ENCODE measurements at regions not wholly inside any gene's neighbourhood (a gene's known extent, or its start where the extent isn't known, plus 50 kb on each side); places are given as distances from the start of the nearest gene placed in this dataset.
A peak's percentile ranks its signal among the peaks of the same experiment; 100 is the strongest.
"Not testable (repeated sequence)": the region's sequence is repeated elsewhere in the genome, so short reads cannot be mapped to it uniquely, and the experiment has no call there.

DNA sequence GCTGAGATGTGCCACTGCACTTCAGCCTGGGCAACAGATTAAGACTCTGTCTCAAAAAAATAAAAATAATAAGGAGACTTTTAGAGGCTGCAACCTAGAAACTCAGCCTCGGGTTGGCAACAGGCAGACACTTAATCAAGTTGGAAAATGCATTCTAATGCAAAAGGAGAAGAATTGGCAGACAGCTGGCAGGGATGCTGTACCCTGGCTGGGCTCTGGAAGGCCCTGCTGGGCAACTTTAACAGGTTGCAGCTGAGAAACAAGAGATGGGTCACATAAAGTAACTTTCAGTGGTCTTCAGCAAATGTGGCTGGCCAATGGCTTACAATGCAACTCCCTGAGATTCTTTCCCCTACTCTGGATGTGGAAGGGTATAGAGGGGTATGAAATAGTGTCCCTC, 1225.7 kb downstream of the TYW1 start:
- H3K4me1 ChIP-seq: no peaks in the 10 kb centered on the region
- TF ChIP-seq EP300 (IDR thresholded peaks at IDR 0.05) (no peak), POLR2A (IDR thresholded peaks at IDR 0.05) (no peak), POLR2AphosphoS5 (IDR thresholded peaks at IDR 0.05) (no peak)
- TF ChIP-seq, protein P1, sequence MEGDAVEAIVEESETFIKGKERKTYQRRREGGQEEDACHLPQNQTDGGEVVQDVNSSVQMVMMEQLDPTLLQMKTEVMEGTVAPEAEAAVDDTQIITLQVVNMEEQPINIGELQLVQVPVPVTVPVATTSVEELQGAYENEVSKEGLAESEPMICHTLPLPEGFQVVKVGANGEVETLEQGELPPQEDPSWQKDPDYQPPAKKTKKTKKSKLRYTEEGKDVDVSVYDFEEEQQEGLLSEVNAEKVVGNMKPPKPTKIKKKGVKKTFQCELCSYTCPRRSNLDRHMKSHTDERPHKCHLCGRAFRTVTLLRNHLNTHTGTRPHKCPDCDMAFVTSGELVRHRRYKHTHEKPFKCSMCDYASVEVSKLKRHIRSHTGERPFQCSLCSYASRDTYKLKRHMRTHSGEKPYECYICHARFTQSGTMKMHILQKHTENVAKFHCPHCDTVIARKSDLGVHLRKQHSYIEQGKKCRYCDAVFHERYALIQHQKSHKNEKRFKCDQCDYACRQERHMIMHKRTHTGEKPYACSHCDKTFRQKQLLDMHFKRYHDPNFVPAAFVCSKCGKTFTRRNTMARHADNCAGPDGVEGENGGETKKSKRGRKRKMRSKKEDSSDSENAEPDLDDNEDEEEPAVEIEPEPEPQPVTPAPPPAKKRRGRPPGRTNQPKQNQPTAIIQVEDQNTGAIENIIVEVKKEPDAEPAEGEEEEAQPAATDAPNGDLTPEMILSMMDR (IDR thresholded peaks at IDR 0.05): no peak
- no peak for DNase-seq
- 56 to 63% methylated on average over 1 of the region's 1 CpG for WGBS, 2 donors
- H3K9me3 ChIP-seq: peaks cover 0 to 5% (median 0%) of the 10 kb centered on the region in 4 donors
- no peak overlapping the region for H3K4me3 ChIP-seq
- no peaks in the 10 kb centered on the region for H3K27me3 ChIP-seq
- H3K36me3 ChIP-seq: no peaks in the 10 kb centered on the region
- ATAC-seq (ENCODE audit: low FRiP score in 2 of 2): no peak
- no peak overlapping the region for H3K27ac ChIP-seq

GRCh38 chr7:68224041-68224741, 1227.6 kb downstream of the TYW1 start:
- Histone ChIP-seq H3K27ac (no peak overlapping the region), H3K36me3 (no peaks in the 10 kb centered on the region), H3K27me3 (no peaks in the 10 kb centered on the region), H3K9me3 (peaks cover 0 to 5% (median 0%) of the 10 kb centered on the region in 4 donors), H3K4me3 (no peak overlapping the region), H3K4me1 (no peaks in the 10 kb centered on the region)
- 23 to 39% methylated on average over 10 of the region's 10 CpGs for WGBS, 2 donors
- DNase-seq (peak in 1 of 2 donors; percentile 7), ATAC-seq (ENCODE audit: low FRiP score in 2 of 2) (no peak)
- TF ChIP-seq, protein P1 (IDR thresholded peaks at IDR 0.05): no peak
- no peak for TF ChIP-seq POLR2A (IDR thresholded peaks at IDR 0.05)
- TF ChIP-seq EP300 (IDR thresholded peaks at IDR 0.05): no peak
- TF ChIP-seq POLR2AphosphoS5 (IDR thresholded peaks at IDR 0.05): no peak

- not testable (repeated sequence) for H3K36me3 ChIP-seq; H3K27me3 ChIP-seq; H3K4me1 ChIP-seq; ATAC-seq (ENCODE audit: low FRiP score in 2 of 2); H3K27ac ChIP-seq; H3K9me3 ChIP-seq; H3K4me3 ChIP-seq
- 91 to 95% methylated on average over 11 to 23 of the region's 28 CpGs for WGBS, 2 donors
- DNase-seq: peak in 1 of 2 donors; percentile 53
Observed at GRCh38 chr7:68231011-68231410, 1234.4 kb downstream of the TYW1 start.

GRCh38 chr7:68235937-68236336, 1239.3 kb downstream of the TYW1 start:
- no peaks in the 10 kb centered on the region for H3K27me3 ChIP-seq
- H3K27ac ChIP-seq: no peak overlapping the region
- no peaks in the 10 kb centered on the region for H3K36me3 ChIP-seq
- 90 to 100% methylated on average over 1 of the region's 1 CpG for WGBS, 2 donors
- ATAC-seq (ENCODE audit: low FRiP score in 2 of 2) (no peak), DNase-seq (no peak)
- no peak overlapping the region for H3K4me3 ChIP-seq
- no peak for TF ChIP-seq POLR2AphosphoS5 (IDR thresholded peaks at IDR 0.05)
- no peak for TF ChIP-seq POLR2A (IDR thresholded peaks at IDR 0.05)
- TF ChIP-seq EP300 (IDR thresholded peaks at IDR 0.05): no peak
- TF ChIP-seq, protein P1 (IDR thresholded peaks at IDR 0.05): no peak
- no peaks in the 10 kb centered on the region for H3K4me1 ChIP-seq
- H3K9me3 ChIP-seq: peaks cover 0 to 2% (median under 1%) of the 10 kb centered on the region in 4 donors

DNA sequence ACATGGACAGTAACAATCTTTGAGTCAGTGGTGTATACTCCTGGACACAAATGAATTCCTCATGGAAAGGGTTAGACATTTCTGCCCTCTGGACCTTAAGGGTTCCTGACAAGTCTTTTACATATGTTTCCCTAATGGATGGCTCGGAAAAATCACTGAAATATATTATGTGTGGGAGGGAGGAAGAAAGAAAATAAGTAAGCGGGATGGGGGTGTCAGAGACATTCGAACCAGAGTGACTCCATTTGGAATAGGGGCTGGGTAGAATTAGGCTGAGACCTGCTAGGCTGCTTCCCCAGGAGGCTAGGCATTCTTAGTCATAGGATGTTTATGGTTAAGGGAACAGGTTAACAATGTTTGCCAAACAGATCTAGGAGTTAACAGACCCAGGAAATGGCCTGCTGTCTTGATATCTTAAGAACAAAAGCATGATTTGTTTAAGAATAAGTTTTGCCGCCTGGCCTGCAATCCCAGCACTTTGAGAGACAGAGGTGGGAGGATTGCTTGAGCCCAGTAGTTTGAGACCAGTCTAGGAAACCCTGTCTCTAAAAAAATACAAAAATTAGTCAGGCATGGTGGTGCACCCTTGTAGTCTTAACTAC, 1241.7 kb downstream of the TYW1 start:
- H3K4me3 ChIP-seq: no peak overlapping the region
- no peak for ATAC-seq (ENCODE audit: low FRiP score in 2 of 2)
- TF ChIP-seq POLR2AphosphoS5 (IDR thresholded peaks at IDR 0.05): no peak
- TF ChIP-seq EP300 (IDR thresholded peaks at IDR 0.05): no peak
- TF ChIP-seq, protein P1 (IDR thresholded peaks at IDR 0.05): no peak
- no peak for TF ChIP-seq POLR2A (IDR thresholded peaks at IDR 0.05)
- H3K27ac ChIP-seq: no peak overlapping the region
- H3K4me1 ChIP-seq: no peaks in the 10 kb centered on the region
- no peak for DNase-seq
- no peaks in the 10 kb centered on the region for H3K27me3 ChIP-seq
- H3K36me3 ChIP-seq: no peaks in the 10 kb centered on the region
- peaks cover 0 to 8% (median 2%) of the 10 kb centered on the region in 4 donors for H3K9me3 ChIP-seq
- 65 to 73% methylated on average over 4 of the region's 4 CpGs for WGBS, 2 donors
